ENCODE measurements at regions not wholly inside any gene's neighbourhood (a gene's known extent, or its start where the extent isn't known, plus 50 kb on each side); places are given as distances from the start of the nearest gene placed in this dataset.

GRCh38 chr2:220871909-220872308, 700.2 kb downstream of the EPHA4 start:
- Mint-ChIP-seq H3K36me3 (ENCODE audit: insufficient read depth) (no peaks in the 10 kb centered on the region), H3K4me3 (ENCODE audit: low read depth) (no peak overlapping the region), H3K27me3 (peaks cover 4% of the 10 kb centered on the region), H3K27ac (no peak overlapping the region), H3K9me3 (ENCODE audit: low read depth) (peaks cover 5% of the 10 kb centered on the region), H3K4me1 (ENCODE audit: low read depth) (peaks cover 7% of the 10 kb centered on the region)
- no peak for TF ChIP-seq CTCF (IDR thresholded peaks at IDR 0.05; ENCODE audit: unreplicated experiment)
- DNase-seq (ENCODE audit: low spot score, unreplicated experiment): no peak

DNA sequence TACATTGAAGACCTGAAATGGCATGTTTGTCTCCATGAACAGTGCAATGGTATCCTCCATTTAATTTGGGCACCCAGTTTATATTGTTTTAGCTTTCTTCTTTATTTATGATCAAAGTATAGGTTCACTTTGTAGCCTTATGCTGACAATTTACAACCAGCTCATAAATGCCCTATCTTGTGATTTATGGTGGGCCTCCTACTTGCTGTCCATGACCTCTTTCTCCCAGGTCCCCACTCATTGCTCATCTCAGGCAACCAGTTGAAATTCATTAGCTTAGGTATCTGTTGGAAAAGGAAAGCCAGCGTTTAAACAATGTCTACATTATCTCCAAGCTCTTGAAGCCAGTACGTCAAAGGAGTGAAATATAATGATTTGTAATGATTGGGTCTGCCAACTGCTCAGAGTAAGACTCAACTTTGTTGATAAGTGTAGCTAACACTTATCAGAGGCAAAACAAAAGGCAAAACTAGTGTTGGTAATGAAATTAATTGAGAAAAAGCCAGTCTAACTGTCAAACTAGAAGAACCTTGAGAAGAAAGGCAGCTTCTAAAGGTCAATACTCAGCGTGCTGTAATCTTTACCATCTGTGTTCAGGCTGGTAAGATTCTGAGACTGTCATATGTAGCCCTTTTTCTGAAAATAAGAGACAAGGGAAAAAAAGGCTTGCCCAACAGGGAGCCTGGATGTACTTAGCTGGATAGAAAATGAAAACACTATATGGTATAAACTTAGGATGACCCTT, 695.9 kb downstream of the EPHA4 start:
- Mint-ChIP-seq H3K4me3 (ENCODE audit: low read depth) (no peak overlapping the region), H3K27me3 (no peaks in the 10 kb centered on the region)
- TF ChIP-seq CTCF (IDR thresholded peaks at IDR 0.05; ENCODE audit: unreplicated experiment): no peak

DNA sequence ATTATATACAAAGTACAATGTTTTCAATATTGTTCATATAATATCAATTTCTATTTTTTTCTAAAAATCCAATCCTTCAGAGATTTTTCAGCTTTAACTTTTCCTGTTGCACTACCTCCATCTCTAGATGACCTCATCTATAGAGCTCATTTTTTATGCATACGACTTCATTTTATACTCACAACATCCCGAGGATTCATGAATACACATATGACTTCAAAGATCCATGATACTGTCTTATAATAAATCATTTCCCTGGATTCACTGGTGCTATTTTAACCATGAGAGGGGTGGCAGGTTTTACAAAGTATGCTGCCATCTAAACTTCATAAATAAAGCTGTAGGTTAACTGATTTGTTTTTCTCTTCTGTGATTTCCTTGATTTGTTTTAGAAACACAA, 694.6 kb downstream of the EPHA4 start:
- Mint-ChIP-seq H3K4me1 (ENCODE audit: low read depth) (peaks cover 12% of the 10 kb centered on the region), H3K9me3 (ENCODE audit: low read depth) (peaks cover 5% of the 10 kb centered on the region), H3K4me3 (ENCODE audit: low read depth) (no peak overlapping the region), H3K36me3 (ENCODE audit: insufficient read depth) (no peaks in the 10 kb centered on the region), H3K27ac (no peak overlapping the region), H3K27me3 (no peaks in the 10 kb centered on the region)
- no peak for TF ChIP-seq CTCF (IDR thresholded peaks at IDR 0.05; ENCODE audit: unreplicated experiment)
- no peak for DNase-seq (ENCODE audit: low spot score, unreplicated experiment)

More for the DNA sequence above, 695.9 kb downstream of the EPHA4 start:
- no peak for DNase-seq (ENCODE audit: low spot score, unreplicated experiment)
- Mint-ChIP-seq H3K36me3 (ENCODE audit: insufficient read depth) (no peaks in the 10 kb centered on the region), H3K9me3 (ENCODE audit: low read depth) (peaks cover 5% of the 10 kb centered on the region), H3K27ac (no peak overlapping the region), H3K4me1 (ENCODE audit: low read depth) (peaks cover 12% of the 10 kb centered on the region)

DNA sequence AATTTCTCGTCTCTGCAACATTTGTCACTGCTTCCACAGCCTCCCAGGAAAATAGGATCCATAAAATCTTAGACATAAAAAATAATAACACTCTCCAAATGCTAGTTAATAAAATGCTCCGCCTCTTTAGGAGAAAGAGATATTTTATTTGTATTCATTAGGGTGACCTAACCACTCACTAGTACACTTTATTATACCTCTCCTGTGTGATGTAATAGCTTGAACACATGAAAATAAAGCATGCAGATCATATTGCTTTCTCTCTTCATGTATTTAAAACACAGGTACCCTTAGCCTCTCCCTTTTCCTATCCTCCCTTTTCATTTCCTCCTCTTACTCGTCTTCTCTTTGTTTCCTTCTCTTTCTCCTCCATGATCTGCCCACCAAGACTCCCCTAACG, 694.2 kb downstream of the EPHA4 start:
- H3K27ac Mint-ChIP-seq: no peak overlapping the region
- DNase-seq (ENCODE audit: low spot score, unreplicated experiment): no peak
- peaks cover 5% of the 10 kb centered on the region for H3K9me3 Mint-ChIP-seq (ENCODE audit: low read depth)
- H3K4me3 Mint-ChIP-seq (ENCODE audit: low read depth): no peak overlapping the region
- peaks cover 12% of the 10 kb centered on the region for H3K4me1 Mint-ChIP-seq (ENCODE audit: low read depth)
- TF ChIP-seq CTCF (IDR thresholded peaks at IDR 0.05; ENCODE audit: unreplicated experiment): no peak
- H3K36me3 Mint-ChIP-seq (ENCODE audit: insufficient read depth): no peaks in the 10 kb centered on the region
- H3K27me3 Mint-ChIP-seq: no peaks in the 10 kb centered on the region

- TF ChIP-seq CTCF (IDR thresholded peaks at IDR 0.05; ENCODE audit: unreplicated experiment): no peak
- no peak overlapping the region for H3K4me3 Mint-ChIP-seq (ENCODE audit: low read depth)
- peaks cover 14% of the 10 kb centered on the region for H3K4me1 Mint-ChIP-seq (ENCODE audit: low read depth)
- no peak for DNase-seq (ENCODE audit: low spot score, unreplicated experiment)
- H3K27me3 Mint-ChIP-seq: no peaks in the 10 kb centered on the region
- no peaks in the 10 kb centered on the region for H3K9me3 Mint-ChIP-seq (ENCODE audit: low read depth)
- no peak overlapping the region for H3K27ac Mint-ChIP-seq
- no peaks in the 10 kb centered on the region for H3K36me3 Mint-ChIP-seq (ENCODE audit: insufficient read depth)
These were observed 691.2 kb downstream of the EPHA4 start for GRCh38 chr2:220880623-220881596.
